EH (cell line): ENCODE measurements at regions not wholly inside any gene's neighbourhood (a gene's known extent, or its start where the extent isn't known, plus 50 kb on each side); places are given as distances from the start of the nearest gene placed in this dataset.
"Not testable (repeated sequence)": the region's sequence is repeated elsewhere in the genome, so short reads cannot be mapped to it uniquely, and the experiment has no call there.

Source experiments
- DNase-seq: peaks from one replicate; pipeline ENCODE4 v3.0.0-alpha.2; 2015; ENCODE audit warnings: low read depth

DNA sequence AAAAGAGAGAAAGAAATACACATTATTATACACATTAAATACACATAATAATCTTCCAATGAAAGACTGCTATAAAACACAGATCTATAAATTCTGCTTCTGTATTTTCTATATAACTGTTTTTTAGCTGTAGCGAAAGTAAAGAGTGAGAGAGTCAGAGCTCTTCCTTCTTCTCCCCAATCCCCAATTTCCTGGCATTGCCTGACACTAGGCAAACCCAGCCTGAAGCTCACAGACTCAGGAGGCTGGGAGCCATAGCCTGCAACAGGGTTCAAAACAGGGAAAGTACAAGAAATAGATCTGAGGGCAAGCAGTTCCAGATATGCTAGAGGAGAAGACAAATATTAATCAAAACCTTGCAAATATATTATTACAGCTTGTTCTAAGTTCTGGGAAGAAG, 201.6 kb downstream of the HNRNPD start:
- no peak for DNase-seq

DNA sequence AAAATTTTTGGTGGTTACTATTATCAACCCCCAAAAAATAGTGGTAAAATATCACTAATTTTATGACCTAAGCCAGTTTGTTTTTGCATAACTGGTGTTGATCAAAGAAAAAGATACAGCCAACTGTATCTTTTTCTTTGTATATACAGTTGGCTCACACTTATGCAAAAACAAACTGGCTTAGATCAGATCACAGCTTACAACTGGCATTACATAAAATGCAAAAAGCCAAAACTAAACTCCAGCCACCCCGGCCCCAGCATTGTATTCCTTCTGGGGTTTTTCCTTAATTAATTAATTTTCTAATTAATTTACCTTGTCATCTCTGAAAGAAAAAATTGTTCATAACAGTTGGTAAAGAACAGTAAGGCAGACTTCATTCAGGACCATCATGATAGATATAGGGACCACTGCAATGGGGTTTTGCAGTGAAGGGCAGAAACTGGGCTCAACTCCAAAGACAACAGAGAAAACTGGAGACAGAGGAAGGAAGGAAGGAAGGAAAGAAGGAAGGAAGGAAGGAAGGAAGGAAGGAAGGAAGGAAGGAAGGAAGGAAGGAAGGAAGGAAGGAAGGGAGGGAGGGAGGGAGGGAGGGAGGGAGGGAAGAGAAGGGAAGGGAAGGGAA, 202.1 kb downstream of the HNRNPD start:
- DNase-seq: no peak

- DNase-seq: no peak
These were observed 224.0 kb downstream of the HNRNPD start for GRCh38 chr4:82149750-82150149.

DNA sequence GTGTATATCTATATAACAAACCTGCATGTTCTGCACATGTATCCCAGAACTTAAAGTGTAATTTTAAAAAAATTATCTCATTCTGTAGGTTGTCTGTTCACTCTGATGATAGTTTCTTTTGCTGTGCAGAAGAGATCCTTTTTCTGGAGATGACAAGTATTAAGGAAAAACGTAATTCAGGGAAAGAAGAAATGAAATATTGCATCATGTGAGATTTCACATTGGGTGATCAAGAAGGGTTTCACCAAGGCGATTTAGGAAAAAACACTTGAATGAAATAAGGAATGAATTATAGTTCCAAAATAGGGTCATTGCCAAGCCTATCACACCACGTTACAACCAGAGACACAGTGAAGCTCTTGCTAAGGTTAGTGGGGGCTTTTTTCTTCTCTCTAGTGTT, 227.9 kb downstream of the HNRNPD start:
- no peak for DNase-seq

GRCh38 chr4:82140422-82140821, 233.4 kb downstream of the HNRNPD start:
- DNase-seq: no peak

DNA sequence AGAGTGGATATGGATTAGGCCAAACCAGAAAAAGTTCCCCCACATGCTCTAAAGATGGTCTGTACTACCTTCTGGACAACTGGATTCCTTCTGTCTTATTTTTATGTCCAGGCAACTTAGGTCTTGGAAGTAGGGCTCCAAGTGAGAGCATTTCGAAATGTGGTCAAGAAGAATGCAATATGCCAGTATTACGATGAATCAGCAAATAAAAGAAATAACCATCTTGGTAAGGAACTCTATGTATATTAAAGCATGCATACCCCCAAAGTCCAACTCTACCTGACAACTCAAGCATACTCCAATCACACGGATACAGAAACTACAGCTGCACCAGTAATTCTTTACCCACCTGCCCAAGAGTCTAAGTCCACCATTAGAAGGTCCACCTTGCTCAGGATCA, 234.5 kb downstream of the HNRNPD start:
- DNase-seq: no peak

DNA sequence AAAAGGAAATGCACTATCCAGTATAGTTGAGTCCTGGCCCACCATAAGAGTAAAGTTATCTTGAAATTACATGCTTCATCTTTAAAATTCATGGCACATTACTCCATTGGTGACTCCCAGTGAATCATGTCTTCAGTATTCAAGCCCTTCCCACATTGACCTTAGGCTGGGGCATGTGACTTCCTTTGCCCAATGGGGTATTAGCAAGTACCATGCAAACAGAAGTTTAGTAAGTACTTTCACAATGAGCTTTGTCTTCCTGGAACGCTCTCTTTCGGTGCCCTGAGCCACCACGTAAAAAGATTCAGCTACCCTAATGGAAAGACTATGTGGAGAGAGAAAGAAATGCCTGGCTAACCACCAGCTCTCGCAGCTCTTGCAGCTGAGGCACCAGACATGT, 235.4 kb downstream of the HNRNPD start:
- peak; percentile 29 for DNase-seq

- DNase-seq: no peak
These were observed 237.5 kb downstream of the HNRNPD start for GRCh38 chr4:82136161-82136801.

GRCh38 chr4:82128355-82128754, 245.4 kb downstream of the HNRNPD start:
- DNase-seq: no peak

GRCh38 chr4:82126512-82127040, 247.2 kb downstream of the HNRNPD start:
- DNase-seq: no peak

- DNase-seq: no peak
These were observed 247.9 kb downstream of the HNRNPD start for GRCh38 chr4:82125787-82126297.

- no peak for DNase-seq
These were observed 248.6 kb downstream of the HNRNPD start for GRCh38 chr4:82124932-82125786.

- peak; percentile 18 for DNase-seq
These were observed 249.4 kb downstream of the HNRNPD start for GRCh38 chr4:82124365-82124764.

- no peak for DNase-seq
These were observed 249.9 kb downstream of the HNRNPD start for GRCh38 chr4:82123934-82124333.

DNA sequence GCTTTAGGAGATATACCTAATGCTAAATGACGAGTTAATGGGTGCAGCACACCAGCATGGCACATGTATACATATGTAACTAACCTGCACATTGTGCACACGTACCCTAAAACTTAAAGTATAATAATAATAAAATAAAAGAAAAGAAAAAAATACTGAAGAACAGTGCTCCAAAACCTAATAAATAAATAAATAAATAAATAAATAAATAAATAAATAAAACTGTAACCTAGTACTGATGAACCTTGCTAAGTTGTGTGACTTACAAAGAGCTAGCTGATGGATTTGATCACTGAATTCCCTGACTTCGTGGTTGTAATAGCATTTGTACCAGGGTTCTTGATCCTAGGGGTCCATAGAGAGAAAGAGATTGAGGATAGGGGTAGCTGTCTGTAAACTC, 258.6 kb downstream of the HNRNPD start:
- not testable (repeated sequence) for DNase-seq

GRCh38 chr4:82108506-82108905, 265.3 kb downstream of the HNRNPD start:
- no peak for DNase-seq

DNA sequence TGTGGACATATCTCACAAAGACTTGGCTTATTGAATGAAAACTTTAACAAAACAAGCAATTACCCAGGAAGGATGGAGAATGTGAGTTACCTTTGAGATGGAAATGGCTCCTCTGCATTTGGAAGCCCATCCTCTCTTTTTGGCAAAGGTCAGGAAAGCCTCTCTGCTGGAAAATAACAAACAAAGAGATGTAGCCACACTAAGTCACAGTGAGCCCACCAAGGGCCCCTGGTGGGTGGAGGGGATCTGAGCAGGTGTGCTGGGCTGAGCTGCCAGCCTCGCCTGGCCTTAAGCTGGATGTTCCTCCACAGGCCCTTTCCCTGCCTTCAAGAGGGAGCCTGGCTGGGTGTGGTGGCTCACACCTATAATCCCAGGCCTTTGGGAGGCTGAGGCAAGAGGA, 269.2 kb downstream of the HNRNPD start:
- DNase-seq: no peak

- DNase-seq: no peak
These were observed 273.7 kb downstream of the HNRNPD start for GRCh38 chr4:82099928-82100579.

DNA sequence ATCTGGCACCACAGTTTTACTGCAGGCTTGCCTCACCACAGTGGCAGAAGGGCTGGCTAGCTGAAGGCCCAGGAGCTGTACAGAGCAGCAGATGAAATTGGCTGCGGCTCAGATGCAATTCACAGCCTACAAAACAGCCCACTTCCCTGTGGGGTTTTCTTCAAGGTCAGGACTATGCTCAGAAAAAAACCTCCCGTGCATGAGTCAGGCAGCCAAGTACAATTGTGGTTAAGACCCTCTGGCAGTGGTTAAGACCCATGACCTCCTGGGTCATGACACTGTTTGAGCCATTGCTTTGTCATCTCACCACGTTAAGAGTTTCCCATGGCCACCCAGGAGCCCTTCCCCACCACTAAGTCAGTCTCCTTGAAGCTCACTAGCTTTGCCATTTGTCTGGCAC, 276.3 kb downstream of the HNRNPD start:
- DNase-seq: no peak

GRCh38 chr4:82090717-82091116, 283.1 kb downstream of the HNRNPD start:
- no peak for DNase-seq

DNA sequence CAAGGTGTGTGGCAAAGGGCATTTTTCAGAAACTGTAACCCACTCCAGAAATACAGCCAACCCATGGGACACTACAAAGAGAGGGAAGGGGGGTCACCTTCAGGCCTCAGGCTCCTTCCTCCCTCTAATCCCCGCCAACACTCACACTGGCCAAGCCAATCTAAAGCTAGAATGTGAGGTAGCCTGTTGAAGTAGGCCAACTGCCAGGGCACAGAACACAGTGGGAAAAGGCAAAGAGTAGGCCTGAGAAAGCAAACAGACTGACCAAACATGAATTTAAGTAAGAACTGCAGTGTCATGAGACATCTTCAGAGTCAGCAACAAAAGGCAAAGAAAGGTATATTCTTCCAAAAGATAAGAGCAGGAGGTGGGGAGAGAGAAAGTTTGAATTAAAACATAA, 289.0 kb downstream of the HNRNPD start:
- no peak for DNase-seq

- DNase-seq: not testable (repeated sequence)
These were observed 296.3 kb downstream of the HNRNPD start for GRCh38 chr4:82077471-82077995.
